SK-N-DZ (cell line): ENCODE measurements at regions not wholly inside any gene's neighbourhood (a gene's known extent, or its start where the extent isn't known, plus 50 kb on each side); places are given as distances from the start of the nearest gene placed in this dataset.
"Not testable (repeated sequence)": the region's sequence is repeated elsewhere in the genome, so short reads cannot be mapped to it uniquely, and the experiment has no call there.

Experiments used
- DNase-seq: peaks from one replicate; pipeline ENCODE4 v3.0.0-alpha.2; 2015; ENCODE audit warnings: low spot score

DNA sequence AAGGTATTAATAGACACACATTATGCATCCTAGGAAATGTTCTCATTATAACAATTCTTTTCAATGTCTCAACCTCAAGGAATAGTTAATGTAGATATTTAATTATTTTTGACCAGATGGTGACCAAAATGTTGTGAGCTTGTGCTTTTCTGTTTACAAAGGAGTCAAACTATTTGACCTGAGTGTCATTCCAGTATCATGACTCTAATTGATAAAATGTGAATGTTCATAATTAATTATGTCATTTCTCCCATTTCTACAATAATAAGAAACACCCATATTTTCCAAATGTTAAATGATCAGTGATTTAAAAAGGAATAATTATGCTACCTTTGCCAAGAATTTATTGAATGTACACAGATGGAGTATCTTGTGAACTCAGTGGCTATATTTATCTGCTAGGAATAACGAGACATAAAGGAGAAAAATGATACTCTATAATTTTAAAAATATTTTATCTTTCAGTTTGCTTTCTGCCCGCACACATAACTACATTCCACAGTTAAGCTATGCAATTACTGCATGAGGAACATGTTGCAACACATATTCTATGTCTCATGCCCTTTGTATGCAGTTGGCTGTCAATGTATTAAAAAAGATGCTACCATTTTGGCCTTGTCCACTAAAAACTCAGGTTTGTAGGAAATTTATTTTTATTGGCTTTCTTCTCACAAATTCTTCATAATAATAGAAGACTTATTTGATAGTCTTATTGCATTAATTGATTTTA lies 376.7 kb upstream of the CCDC179 start:
- no peak for DNase-seq

DNA sequence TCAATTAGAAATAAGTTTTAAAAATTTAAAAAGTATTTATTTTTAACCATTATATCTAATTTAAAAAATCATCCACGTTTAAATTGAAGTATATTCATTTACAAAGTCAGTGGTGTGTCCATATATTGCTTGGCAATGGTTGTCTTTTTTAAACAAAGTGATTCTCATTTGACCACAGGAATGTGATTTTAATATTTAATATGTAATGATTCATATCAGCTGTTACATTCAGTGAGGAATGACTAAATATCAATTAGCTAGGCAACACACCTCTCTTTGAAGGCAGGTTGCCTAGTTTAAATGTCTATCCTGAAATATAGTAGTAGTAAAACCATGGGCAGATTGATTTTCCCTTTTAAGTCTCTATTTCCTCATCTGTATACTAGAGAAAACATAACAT lies 392.2 kb upstream of the CCDC179 start:
- DNase-seq = no peak

DNA sequence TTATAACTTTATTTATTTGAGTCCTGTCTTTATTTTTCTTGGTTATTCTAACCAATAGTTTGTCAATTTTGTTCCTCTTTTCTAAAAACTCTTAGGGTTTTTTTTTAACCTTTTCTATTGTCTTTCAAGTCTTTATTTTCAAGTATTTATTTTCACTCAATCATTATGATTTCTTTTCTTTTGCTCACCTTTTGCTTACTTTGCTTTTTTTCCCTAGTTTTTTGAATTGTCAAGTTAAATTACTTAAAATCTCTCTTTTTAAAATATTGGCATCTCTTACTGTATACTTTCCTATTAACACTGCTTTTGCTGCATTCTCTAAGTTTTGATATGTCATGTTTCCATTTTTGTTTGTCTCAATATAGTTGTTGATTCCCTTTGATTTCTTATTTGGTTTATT lies 396.8 kb upstream of the CCDC179 start:
- DNase-seq = no peak

DNA sequence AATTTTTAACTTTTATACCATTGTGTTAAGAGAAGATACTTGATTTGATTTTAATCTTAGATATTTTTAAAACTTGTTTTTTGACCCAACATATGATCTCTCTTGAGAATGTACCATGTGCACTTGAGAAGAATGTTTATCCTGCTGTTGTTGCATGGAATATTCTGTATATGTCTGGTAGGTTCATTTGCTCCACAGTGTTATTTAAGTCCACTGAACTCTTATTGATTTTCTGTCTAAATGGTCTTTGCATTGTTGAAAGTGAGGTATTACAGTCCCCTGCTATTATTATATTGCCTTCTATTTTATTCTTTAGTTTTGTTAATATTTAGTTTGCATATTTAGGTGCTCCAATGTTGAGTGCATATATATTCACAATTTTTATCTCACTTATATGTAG lies 397.3 kb upstream of the CCDC179 start:
- DNase-seq = no peak

DNA sequence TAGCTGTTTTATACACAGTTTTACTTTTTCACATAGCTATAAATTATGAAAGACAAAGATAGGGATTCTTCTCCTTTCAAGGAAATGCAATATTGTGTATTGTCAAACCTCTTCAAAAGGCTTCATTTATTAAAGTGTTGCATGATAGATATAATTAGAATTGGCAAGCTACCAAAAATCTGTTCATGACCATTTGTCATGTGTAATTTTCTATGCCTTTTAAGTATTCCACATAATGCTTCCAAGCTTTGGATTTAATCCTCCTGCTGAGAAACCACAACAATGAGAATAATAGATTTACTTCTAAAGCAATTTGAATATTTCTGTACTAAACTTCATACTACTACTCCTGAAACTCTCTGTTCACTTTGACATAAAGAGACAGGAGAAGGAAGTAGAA lies 403.2 kb upstream of the CCDC179 start:
- no peak for DNase-seq

DNA sequence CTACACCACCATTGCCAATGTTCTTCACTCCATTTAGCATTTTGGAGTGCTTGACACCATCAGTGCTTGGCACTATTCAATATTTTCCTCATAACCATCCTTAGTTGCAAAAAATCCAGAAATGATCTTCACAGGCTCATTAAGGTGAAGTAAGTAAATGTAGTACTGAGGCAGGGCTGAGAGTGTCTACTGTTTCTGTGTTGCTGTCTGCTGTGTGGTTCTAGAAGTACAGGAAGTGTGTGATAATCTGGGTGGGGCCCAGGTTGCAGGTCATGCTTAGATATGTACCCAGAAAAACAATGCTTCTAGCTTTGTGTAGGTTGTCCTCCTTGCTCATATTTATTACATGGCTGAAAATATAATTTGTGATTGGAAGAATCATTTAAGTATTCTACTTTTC lies 411.8 kb upstream of the CCDC179 start:
- DNase-seq = no peak

DNA sequence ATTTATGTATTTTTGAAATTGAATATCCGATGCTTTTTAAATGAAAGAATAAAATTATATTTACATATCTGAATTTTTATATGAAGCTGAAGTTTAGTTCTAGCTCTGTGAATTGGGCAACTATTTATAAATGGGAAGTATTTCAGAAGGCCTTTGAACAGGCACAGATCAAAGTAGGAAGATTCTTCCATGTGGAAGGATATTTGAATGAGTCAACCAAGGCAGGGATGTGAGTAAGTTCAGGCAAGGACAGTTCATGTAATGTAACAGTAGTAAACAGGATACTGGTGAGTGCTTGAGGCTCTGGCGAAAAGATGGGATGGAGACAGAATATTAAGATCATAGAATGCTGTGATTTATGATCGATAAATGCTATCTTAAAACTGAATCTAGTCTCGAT lies 417.8 kb upstream of the CCDC179 start:
- no peak for DNase-seq

DNA sequence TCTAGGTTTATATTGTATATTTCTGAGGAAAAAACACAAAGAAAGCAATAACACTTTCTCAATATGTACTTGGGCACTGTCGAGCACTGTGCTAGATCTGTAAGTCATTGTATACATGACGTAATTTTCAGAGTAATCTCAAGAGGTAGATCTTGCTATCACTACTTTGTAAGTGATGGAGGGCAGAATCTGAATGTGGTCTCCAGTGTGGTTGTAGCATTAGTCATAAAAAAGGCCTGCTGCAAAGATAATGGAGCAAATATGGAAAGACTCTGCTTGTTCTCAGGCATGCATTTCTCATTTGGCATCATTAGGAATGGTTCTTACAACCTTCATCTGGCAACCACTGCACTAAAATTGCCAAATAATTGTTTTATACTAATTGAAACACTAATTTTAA lies 419.8 kb upstream of the CCDC179 start:
- DNase-seq = no peak

DNA sequence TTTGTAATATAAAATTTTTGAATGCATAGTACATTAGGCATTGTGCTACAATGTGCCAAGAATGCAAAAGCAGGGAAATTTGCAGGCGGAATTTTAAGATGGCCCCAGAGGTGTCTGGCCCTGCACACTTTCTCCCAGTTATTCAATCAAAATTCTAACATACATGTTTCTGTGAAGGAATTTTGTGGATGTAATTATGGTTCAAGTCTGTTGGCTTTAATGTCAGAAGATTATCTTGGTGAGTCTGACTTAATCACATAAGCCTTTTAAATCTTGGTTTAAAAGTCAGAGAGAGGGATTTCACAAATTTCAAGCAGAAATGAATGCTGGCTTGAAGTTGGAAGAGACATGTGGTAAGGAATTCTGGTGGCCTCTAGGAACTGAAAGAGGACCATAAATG lies 423.4 kb upstream of the CCDC179 start:
- DNase-seq = no peak

DNA sequence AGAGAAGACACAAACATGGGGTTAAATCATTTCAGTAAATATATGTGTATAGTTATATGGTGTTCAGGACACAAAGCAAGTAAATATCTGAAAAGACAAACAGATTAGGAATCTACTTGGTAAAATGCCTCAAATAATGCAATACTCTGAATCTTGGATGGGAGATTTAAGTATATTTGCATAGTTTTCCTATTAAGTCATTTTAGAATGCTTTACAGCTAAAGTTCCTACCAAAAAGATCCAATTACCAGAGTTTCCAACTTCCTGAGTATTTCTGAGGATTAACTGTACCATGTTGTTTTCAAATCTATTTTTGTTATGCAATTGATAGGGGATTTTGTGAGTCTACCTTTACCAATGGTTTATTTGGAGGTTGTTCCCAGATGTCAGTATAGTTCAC lies 424.4 kb upstream of the CCDC179 start:
- DNase-seq = no peak

DNA sequence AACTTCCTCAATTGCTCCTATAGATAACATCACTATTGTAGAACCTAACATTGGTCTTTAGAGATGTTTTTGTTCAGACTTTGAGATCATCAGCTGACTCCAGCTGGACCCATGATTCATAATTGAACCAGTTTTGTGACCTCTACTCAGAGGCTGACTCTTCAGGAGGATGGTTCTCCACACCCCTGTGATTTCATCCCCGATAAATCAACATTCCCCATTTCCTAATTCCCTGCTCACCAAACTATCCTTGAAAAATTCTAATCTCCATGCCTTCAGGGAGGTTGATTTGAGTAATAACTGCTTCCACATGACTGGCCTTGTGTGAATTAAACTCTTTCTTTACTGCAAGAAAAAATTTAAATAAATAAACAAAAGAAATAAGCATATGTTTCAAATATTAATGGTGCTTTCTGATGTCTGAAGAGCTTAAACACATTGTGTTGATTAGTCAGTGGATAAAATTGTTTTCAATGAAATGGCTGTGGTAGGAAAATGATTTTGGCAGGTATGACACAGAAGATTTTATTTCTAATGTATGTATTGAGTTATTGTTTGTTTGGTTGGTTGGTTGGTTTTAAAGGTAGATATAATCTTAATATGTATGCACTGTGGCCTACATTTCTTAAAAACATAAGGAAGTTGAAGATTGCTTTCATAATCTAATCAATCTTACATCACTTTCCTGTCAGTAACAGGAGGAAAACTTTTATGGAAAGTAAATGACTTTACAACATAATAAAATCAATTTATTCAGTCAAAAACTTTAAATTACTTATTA lies 427.9 kb upstream of the CCDC179 start:
- DNase-seq = no peak

DNA sequence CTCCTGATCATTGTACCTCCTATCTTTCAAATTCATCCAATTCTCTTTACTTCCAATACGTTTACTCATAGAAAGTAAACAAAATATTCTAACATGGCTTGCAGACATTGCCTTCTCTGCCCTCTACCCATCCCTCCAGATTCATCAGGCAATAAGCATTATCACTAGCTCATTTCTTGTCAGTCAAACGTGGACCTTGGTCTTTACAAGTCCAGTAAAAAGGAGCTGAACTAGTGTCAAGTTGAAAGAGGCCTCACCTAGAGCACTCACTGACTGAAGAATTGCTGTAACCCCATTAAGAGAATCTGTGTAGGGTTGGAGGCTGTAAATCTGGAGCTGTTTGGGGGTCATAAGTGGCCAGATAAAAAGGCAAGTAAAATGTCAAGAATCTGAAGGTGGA lies 435.0 kb upstream of the CCDC179 start:
- no peak for DNase-seq

DNA sequence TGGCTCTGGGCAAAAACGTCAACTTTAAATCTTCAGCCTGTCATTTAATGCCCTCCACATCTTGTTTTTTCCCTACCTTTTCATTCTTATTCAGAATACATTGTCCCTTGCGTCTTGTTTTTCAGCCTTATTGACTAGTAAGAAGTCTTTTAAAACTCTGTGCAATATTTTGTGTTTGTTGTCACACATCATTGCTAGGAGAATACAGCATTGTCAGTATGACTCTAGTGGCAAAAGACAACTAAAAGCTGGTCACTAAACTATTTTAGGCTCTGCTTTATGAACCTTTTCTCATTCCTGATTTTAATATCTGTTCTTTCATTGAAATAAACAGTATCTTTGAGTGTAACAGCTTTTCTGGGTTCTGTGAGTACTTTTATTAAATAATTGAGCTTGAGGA lies 447.8 kb upstream of the CCDC179 start:
- DNase-seq = no peak

DNA sequence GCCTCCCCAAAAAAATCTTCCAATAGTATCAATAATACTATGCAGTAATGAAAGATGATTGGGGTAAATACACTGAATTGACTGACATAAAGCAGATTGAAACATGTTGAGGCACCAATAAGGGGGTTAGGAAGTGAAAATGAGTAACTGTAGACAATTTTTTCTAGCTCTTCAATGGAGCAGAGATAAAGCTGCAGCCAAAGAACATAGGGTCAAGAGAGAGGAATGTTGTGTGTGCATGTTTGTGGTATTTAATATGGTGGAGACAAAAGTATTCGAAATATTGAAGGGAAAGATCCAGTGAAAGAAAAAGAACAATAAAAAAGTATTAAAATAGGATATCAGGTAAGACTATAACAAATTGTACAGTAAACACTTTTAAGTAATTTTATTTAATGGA lies 450.0 kb upstream of the CCDC179 start:
- DNase-seq = no peak

DNA sequence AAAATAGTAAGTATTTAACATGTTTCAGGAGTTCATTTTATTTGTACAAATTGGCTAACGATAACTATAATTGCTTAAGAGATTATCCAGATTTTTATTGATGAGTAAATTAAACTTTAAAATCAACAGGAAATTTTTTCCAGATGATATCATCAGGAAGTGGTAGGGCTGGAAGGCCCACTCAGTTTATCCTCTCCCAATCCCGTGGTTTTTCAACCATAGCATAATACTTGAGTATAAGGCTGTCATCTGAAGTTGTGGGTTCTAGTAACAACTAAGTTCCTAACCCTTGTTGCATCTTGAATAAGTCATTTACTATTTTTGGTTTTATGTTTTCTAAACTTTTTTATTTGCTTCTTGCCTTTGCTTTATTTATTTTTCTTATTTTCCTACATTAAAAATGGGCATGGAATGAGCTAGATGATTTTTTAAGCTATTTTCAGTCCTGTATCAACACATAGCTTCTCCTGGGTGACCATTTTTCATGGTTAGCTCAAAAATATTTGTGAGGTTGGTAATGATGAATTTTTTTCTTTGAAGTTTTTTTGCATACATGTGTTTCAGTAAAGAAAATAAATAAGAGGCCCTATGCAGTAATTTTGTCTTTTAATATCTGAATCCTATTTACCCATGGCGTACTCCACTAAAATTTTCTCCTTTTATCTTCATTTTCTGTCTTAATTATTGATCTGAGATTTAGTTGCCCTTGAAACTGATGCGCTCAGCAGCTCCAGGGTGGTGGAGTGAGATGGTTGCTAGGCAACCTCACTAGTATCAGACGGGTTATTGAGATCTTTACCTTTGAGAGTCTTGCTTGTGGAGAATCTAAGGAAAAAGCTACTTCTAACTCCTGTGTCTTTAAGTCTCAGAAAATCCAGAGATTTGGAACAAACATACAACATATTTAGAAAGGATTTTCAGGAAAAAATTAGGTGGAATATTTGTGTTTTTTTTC lies 452.0 kb upstream of the CCDC179 start:
- DNase-seq = peak; percentile 7

DNA sequence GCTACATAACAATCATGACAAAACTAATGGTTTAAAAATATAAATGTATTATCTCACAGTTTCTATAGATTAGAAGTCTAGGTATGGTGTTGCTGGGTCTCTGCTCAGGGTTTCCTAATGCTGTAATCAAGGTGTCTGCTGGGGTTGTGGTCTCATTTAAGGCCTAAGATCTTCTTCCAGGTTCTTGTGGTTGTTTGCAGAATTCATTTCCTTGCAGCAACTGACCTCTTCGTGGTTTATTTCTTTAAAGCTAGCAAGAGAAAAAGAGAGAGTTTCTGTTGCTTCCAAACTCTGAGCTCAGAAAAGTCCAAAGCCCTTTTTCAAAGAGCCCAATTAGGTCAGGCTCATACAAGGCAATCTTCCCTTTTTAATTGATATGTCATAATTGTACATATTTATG lies 452.7 kb upstream of the CCDC179 start:
- DNase-seq = no peak

DNA sequence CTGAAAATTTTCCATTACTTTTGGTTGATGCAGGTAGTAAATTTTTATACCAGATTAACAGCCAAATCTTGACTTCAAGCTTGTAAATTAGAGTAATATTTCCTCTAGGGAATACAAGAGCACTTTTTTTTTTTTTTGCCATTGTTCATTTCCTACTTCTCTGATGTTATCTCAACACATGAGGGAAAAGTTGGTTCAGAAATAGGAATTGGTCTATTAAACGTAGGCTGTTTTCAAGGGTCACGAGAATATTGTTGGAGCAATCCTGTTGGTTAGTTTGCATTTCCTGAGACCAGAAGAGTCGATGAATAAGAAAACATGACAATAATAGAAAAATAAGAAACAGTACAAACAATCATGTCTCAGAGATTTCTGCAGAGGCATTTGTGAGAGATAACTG lies 453.9 kb upstream of the CCDC179 start:
- DNase-seq = no peak

DNA sequence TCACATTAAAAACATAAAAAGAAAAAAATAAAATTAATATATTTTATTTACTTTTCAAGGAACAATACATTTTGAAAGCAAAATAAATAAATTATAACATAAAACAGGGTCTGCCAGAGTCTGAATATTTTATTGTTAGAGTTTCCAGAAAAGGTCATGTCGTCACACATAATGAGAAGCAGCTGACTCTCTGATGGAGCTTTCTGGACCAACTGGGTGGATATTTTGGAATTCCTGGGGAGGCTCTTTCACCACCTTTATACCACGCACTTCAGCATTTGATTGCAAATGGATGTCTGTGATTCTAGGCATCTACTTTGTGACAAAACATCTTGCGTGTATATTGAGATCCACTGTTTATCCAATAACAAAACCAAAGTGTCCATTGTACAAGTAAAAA lies 455.0 kb upstream of the CCDC179 start:
- DNase-seq = no peak

DNA sequence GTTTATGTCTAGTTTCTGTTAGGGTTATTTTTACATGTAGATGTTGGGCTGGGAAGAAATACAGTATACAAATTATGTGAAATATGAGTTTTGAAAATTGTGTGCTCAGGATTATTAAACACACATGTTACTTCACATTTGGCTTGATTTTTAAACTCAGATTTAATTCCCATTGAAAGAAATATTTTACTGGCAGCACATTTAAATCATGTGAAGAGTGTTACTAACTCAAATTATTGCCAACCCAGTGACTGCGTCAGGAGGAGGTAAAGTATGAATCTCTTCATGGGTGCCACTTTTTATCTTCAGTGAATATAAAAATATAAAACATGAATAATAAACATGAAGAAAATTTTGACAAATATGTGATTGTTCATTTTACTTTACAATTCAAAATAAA lies 457.5 kb upstream of the CCDC179 start:
- DNase-seq = no peak

DNA sequence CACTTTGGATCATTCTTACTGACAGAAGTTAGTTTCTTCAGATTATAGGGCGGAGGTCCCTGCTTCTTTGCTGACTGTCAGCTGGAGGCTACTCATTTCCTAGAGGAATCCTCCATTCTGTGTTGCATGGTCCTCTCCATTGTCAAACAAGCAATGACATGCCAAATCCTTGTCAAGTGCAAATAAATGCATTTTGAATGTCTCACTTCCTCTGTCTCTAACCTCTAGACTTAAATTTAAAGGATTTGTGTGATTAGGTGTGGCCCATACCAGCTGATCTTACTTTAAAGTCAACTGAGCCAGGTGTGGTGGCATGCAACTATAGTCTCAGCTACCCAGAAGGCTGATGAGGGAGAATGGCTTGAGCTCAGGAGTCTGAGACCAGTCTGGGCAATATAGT lies 458.4 kb upstream of the CCDC179 start:
- no peak for DNase-seq

DNA sequence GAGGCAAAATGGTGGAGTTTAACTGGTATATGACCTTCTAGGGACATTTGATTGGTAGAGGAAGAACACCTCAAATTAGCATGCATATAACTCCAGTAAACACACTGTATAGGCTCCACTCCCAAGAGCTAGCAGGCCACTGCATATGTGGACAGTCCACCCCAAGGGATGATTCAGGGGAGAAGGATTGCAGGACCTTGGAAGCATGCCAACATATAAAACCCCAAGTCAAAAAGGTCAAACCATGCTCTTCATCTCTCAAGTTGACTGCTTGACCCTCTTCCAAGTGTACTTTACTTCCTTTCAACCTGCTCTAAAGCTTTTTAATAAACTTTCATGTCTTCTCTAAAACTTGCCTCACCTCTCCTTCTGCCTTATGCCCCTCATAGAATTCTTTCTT lies 459.9 kb upstream of the CCDC179 start:
- no peak for DNase-seq

DNA sequence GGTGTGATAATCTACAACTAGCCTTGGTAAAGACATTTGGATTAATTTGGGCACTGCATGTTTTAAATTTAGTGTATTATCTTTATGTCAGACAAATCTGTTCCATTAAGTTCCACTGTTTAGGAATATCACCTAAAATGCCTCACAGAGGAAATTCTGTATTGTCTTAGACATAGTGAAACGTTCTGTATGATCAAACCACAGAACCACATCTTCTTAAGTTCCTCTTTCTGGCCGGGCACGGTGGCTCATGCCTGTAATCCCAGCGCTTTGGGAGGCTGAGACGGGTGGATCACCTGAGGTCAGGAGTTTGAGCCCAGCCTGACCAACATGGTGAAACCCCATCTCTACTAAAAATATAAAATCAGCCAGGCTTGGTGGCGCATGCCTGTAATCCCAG lies 475.3 kb upstream of the CCDC179 start:
- not testable (repeated sequence) for DNase-seq
